ENCODE measurements at regions not wholly inside any gene's neighbourhood (a gene's known extent, or its start where the extent isn't known, plus 50 kb on each side); places are given as distances from the start of the nearest gene placed in this dataset.

- TF ChIP-seq, protein P1, sequence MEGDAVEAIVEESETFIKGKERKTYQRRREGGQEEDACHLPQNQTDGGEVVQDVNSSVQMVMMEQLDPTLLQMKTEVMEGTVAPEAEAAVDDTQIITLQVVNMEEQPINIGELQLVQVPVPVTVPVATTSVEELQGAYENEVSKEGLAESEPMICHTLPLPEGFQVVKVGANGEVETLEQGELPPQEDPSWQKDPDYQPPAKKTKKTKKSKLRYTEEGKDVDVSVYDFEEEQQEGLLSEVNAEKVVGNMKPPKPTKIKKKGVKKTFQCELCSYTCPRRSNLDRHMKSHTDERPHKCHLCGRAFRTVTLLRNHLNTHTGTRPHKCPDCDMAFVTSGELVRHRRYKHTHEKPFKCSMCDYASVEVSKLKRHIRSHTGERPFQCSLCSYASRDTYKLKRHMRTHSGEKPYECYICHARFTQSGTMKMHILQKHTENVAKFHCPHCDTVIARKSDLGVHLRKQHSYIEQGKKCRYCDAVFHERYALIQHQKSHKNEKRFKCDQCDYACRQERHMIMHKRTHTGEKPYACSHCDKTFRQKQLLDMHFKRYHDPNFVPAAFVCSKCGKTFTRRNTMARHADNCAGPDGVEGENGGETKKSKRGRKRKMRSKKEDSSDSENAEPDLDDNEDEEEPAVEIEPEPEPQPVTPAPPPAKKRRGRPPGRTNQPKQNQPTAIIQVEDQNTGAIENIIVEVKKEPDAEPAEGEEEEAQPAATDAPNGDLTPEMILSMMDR (IDR thresholded peaks at IDR 0.05), result no peak
- no peak for TF ChIP-seq ZFX (IDR thresholded peaks at IDR 0.05; ENCODE audit: borderline replicate concordance)
Observed at GRCh38 chr19:31448221-31448657, 99.0 kb upstream of the TSHZ3 start.
